HCT116 (cell line): ENCODE measurements at regions not wholly inside any gene's neighbourhood (a gene's known extent, or its start where the extent isn't known, plus 50 kb on each side); places are given as distances from the start of the nearest gene placed in this dataset.

Experiments
- ATAC-seq: fragments of 200-7000 bp; cut with Tn5 transposase; 2 replicates; pipeline ENCODE4 v1.9.1; 2020; ENCODE audit warnings: mild to moderate bottlenecking, moderate library complexity
- BruUV-seq: library from RNA; stranded (reverse); fragments of 400-500 nt; replicated peaks from 2 replicates; lab custom pipeline; 2021; lab: Mats Ljungman, UMichigan
- CTCF ChIA-PET: fragments of 300-600 bp; sonication (Branson Sonifier 250); formaldehyde crosslinking; loops from one replicate; lab custom pipeline; 2021; ENCODE audit warnings: antibody characterized with exemption; lab: Charles Lee
- POLR2A ChIA-PET: fragments of 300-600, 350-600 bp; sonication (Branson Sonifier 250); formaldehyde crosslinking; loops from one replicate; lab custom pipeline; 2021; ENCODE audit warnings: antibody characterized with exemption; lab: Charles Lee
- RAD21 ChIA-PET, 2 experiments: fragments of 300-600 bp; sonication (Branson Sonifier 250); formaldehyde crosslinking; loops; one replicate each; lab custom pipeline; 2023; ENCODE audit warnings: low total read pairs in 2 of 2; ENCODE audit not compliant: uncharacterized antibody in 2 of 2, unreplicated experiment in 2 of 2, low non-redundant PET in 1 of 2; lab: Charles Lee
- DNase-seq: peaks from one replicate; pipeline ENCODE4 v3.0.0-alpha.2; 2010; ENCODE audit warnings: low read depth, low spot score
- H2AFZ ChIP-seq: fragments of 200-600 bp; shearing (Covaris generic), sonication (generic); 2 replicates; pipeline ENCODE4 v1.6.1; 2017; ENCODE audit warnings: low read depth, mixed run types, mixed read lengths, antibody characterized with exemption, low read length; ENCODE audit not compliant: poor library complexity, severe bottlenecking
- H3K27ac ChIP-seq: 2 replicates; pipeline ENCODE4 v1.5.1; 2012; ENCODE audit warnings: low read depth, low read length
- H3K27me3 ChIP-seq: fragments of 200-600 bp; sonication (generic); 2 replicates; pipeline ENCODE4 v1.6.1; 2016; ENCODE audit warnings: mixed run types, low read length, mixed read lengths; ENCODE audit not compliant: insufficient read depth
- H3K36me3 ChIP-seq, 2 experiments: fragments of 200-500 bp in 1 of 2; fragments of 200-600 bp in 1 of 2; sonication (Bioruptor generic) in 1 of 2; sonication (generic) in 1 of 2; 2 replicates each; pipeline versions ENCODE4 v1.5.1 to v1.6.1; 2014 to 2016; ENCODE audit warnings: low read length in 2 of 2, inconsistent platforms in 1 of 2, mixed read lengths in 1 of 2, mixed run types in 1 of 2; ENCODE audit not compliant: insufficient read depth in 2 of 2, control insufficient read depth in 1 of 2
- H3K4me1 ChIP-seq, 2 experiments: fragments of 200-600 bp in 1 of 2; sonication (generic) in 1 of 2; 2 replicates each; pipeline versions ENCODE4 v1.5.1 to v1.6.1; 2012 to 2017; ENCODE audit warnings: low read length in 2 of 2, inconsistent platforms in 1 of 2, mild to moderate bottlenecking in 1 of 2, mixed read lengths in 1 of 2, mixed run types in 1 of 2, moderate library complexity in 1 of 2; ENCODE audit not compliant: insufficient read depth in 2 of 2, control insufficient read depth in 1 of 2
- H3K4me2 ChIP-seq: fragments of 200-600 bp; sonication (generic); 2 replicates; pipeline ENCODE4 v1.6.1; 2017; ENCODE audit warnings: mixed run types, low read length, mixed read lengths
- H3K4me3 ChIP-seq, 2 experiments: fragments of 200-600 bp in 1 of 2; sonication (generic) in 1 of 2; replicated peaks in 1 of 2; 2 replicates each; pipeline ENCODE4 v1.5.1; 2011 to 2016; ENCODE audit warnings: low read length in 2 of 2, control low read depth in 1 of 2, low read depth in 1 of 2, mild to moderate bottlenecking in 1 of 2, mixed read lengths in 1 of 2, mixed run types in 1 of 2
- H3K79me2 ChIP-seq: fragments of 200-600 bp; sonication (generic); 2 replicates; pipeline ENCODE4 v1.6.1; 2017; ENCODE audit warnings: mild to moderate bottlenecking, mixed run types, low read length, moderate library complexity, mixed read lengths; ENCODE audit not compliant: insufficient read depth
- H3K9ac ChIP-seq: fragments of 200-600 bp; sonication (generic); 2 replicates; pipeline ENCODE4 v1.6.1; 2016; ENCODE audit warnings: low read length, mixed read lengths
- H3K9me2 ChIP-seq: fragments of 200-600 bp; sonication (generic), shearing (Covaris generic); 2 replicates; pipeline ENCODE4 v1.6.1; 2017; ENCODE audit warnings: mixed run types, mild to moderate bottlenecking, moderate library complexity; ENCODE audit not compliant: insufficient read depth
- H3K9me3 ChIP-seq, 2 experiments: fragments of 200-500 bp in 1 of 2; fragments of 200-600 bp in 1 of 2; sonication (Bioruptor generic) in 1 of 2; sonication (generic) in 1 of 2; 2 replicates each; pipeline ENCODE4 v1.6.1; 2014 to 2017; ENCODE audit warnings: low read length in 2 of 2, mixed read lengths in 2 of 2, inconsistent platforms in 1 of 2, low read depth in 1 of 2, mild to moderate bottlenecking in 1 of 2, mixed run types in 1 of 2, moderate library complexity in 1 of 2; ENCODE audit not compliant: control insufficient read depth in 1 of 2, insufficient read depth in 1 of 2
- H4K20me1 ChIP-seq: fragments of 200-600 bp; sonication (generic), shearing (Covaris generic); 2 replicates; pipeline ENCODE4 v1.6.1; 2017; ENCODE audit warnings: mixed run types, mild to moderate bottlenecking, moderate library complexity; ENCODE audit not compliant: insufficient read depth
- CEBPB ChIP-seq: IDR thresholded peaks from 2 replicates; pipeline ENCODE4 v1.6.1; 2012; ENCODE audit warnings: low read depth
- ELF1 ChIP-seq: IDR thresholded peaks from 2 replicates; pipeline ENCODE4 v1.6.1; 2012; ENCODE audit warnings: low read depth, borderline replicate concordance
- EZH2 ChIP-seq: fragments of 200-600 bp; sonication (generic); IDR thresholded peaks from 2 replicates; pipeline ENCODE4 v1.6.1; 2017; ENCODE audit warnings: antibody characterized with exemption, mixed run types
- EZH2phosphoT487 ChIP-seq: fragments of 200-600 bp; IDR thresholded peaks from 2 replicates; pipeline ENCODE4 v1.6.1; 2018; ENCODE audit warnings: antibody characterized with exemption, borderline replicate concordance
- POLR2AphosphoS5 ChIP-seq: IDR thresholded peaks from 2 replicates; pipeline ENCODE4 v1.6.1; 2011; ENCODE audit warnings: mild to moderate bottlenecking, low read depth, low read length, moderate library complexity
- SP1 ChIP-seq: IDR thresholded peaks from 2 replicates; pipeline ENCODE4 v1.6.1; 2012; ENCODE audit warnings: low read depth
- SRF ChIP-seq: IDR thresholded peaks from 2 replicates; pipeline ENCODE4 v1.6.1; 2012; ENCODE audit warnings: low read depth
- ZFX ChIP-seq: fragments of 450-650 bp; IDR thresholded peaks from 2 replicates; pipeline ENCODE4 v1.6.1; 2017
- intact Hi-C: fragments of 100-400 bp; cut with micrococcal nuclease; formaldehyde crosslinking; loops from 2 replicates; pipeline ENCODE4 v1.10.0; 2022
- TF ChIP-seq, protein P1 (sequence below): IDR thresholded peaks from 2 replicates; pipeline ENCODE4 v1.6.1; 2011; ENCODE audit warnings: mild to moderate bottlenecking, low read length, moderate library complexity; ENCODE audit not compliant: insufficient replicate concordance; ENCODE audit errors: extremely low read depth
- TF ChIP-seq, protein P2 (sequence below): IDR thresholded peaks from 2 replicates; pipeline ENCODE4 v1.6.1; 2012; ENCODE audit warnings: low read depth
- TF ChIP-seq, protein P3 (sequence below): IDR thresholded peaks from 2 replicates; pipeline ENCODE4 v1.6.1; 2012
- TF ChIP-seq, protein P4 (sequence below): IDR thresholded peaks from 2 replicates; pipeline ENCODE4 v1.6.1; 2012

DNA sequence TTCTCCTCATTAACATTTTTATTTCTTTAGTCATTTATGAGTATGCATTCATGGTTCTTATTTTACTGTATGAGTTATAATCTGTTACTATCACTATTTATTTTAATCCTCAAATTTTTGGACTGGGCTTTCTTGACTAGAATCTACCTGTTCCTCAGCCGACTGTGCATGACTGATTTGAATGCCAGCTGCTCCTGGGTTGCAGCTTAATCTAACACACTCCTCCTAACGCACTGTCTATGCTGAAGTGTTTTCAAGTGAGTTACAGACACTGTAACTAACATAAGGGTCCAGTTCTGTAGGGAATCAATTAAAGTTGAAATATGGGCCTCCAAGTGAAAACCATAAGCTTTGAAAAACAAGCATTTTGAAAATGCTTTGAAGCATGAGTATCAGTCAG lies 137.4 kb upstream of the ARSJ start (continued):
- TF ChIP-seq, protein P1, sequence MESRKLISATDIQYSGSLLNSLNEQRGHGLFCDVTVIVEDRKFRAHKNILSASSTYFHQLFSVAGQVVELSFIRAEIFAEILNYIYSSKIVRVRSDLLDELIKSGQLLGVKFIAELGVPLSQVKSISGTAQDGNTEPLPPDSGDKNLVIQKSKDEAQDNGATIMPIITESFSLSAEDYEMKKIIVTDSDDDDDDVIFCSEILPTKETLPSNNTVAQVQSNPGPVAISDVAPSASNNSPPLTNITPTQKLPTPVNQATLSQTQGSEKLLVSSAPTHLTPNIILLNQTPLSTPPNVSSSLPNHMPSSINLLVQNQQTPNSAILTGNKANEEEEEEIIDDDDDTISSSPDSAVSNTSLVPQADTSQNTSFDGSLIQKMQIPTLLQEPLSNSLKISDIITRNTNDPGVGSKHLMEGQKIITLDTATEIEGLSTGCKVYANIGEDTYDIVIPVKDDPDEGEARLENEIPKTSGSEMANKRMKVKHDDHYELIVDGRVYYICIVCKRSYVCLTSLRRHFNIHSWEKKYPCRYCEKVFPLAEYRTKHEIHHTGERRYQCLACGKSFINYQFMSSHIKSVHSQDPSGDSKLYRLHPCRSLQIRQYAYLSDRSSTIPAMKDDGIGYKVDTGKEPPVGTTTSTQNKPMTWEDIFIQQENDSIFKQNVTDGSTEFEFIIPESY, result no peak

DNA sequence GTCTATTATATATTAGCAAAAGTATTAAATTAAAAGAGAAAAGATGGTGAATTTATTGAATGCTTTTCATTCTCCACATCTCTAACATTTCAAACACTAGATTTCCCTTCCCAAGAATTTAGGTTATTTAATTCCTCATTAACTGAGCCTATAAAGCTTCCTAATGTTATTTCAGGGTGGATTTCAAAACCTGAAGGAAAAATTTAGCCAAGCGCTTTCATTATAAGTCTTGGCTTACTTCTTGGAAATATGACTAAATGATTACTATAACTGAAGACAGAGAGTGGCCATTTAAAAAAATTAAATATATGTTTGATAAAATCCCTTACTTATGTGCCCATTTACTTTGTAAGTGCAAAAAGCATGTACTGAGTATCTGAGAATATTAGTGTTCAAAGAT lies 141.8 kb upstream of the ARSJ start:
- H2AFZ ChIP-seq, result no peak overlapping the region
- no peak for ATAC-seq

More for the DNA sequence above, 141.8 kb upstream of the ARSJ start:
- Histone ChIP-seq H3K9me2 (0 out of 2 replicates have a peak, but pooled peaks cover 4% of the 10 kb centered on the region), H3K79me2 (no peaks in the 10 kb centered on the region), H3K9ac (no peak overlapping the region), H3K4me2 (no peak overlapping the region), H3K9me3 (no peaks in the 10 kb centered on the region), H3K4me1 (no peaks in the 10 kb centered on the region), H4K20me1 (no peaks in the 10 kb centered on the region), H3K4me3 (no peak overlapping the region), H3K27ac (no peak overlapping the region), H3K27me3 (no peaks in the 10 kb centered on the region), H3K36me3 (no peaks in the 10 kb centered on the region)
- ChIA-PET POLR2A (no interaction called here), RAD21 (no interaction called here), CTCF (no interaction called here)
- BruUV-seq, result no TSS peak
- TF ChIP-seq, protein P2, sequence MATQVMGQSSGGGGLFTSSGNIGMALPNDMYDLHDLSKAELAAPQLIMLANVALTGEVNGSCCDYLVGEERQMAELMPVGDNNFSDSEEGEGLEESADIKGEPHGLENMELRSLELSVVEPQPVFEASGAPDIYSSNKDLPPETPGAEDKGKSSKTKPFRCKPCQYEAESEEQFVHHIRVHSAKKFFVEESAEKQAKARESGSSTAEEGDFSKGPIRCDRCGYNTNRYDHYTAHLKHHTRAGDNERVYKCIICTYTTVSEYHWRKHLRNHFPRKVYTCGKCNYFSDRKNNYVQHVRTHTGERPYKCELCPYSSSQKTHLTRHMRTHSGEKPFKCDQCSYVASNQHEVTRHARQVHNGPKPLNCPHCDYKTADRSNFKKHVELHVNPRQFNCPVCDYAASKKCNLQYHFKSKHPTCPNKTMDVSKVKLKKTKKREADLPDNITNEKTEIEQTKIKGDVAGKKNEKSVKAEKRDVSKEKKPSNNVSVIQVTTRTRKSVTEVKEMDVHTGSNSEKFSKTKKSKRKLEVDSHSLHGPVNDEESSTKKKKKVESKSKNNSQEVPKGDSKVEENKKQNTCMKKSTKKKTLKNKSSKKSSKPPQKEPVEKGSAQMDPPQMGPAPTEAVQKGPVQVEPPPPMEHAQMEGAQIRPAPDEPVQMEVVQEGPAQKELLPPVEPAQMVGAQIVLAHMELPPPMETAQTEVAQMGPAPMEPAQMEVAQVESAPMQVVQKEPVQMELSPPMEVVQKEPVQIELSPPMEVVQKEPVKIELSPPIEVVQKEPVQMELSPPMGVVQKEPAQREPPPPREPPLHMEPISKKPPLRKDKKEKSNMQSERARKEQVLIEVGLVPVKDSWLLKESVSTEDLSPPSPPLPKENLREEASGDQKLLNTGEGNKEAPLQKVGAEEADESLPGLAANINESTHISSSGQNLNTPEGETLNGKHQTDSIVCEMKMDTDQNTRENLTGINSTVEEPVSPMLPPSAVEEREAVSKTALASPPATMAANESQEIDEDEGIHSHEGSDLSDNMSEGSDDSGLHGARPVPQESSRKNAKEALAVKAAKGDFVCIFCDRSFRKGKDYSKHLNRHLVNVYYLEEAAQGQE, result no peak
- no peak for TF ChIP-seq CEBPB
- no peak for TF ChIP-seq EZH2
- no peak for TF ChIP-seq SRF
- TF ChIP-seq, protein P3, sequence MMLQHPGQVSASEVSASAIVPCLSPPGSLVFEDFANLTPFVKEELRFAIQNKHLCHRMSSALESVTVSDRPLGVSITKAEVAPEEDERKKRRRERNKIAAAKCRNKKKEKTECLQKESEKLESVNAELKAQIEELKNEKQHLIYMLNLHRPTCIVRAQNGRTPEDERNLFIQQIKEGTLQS, result no peak
- TF ChIP-seq EZH2phosphoT487, result no peak
- TF ChIP-seq POLR2AphosphoS5, result no peak
- TF ChIP-seq, protein P4, sequence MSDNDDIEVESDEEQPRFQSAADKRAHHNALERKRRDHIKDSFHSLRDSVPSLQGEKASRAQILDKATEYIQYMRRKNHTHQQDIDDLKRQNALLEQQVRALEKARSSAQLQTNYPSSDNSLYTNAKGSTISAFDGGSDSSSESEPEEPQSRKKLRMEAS, result no peak
- no peak for TF ChIP-seq ELF1
- no peak for TF ChIP-seq SP1
- TF ChIP-seq ZFX, result no peak
- intact Hi-C loops, result no loop called here
- DNase-seq, result no peak
